ENCODE measurements at regions not wholly inside any gene's neighbourhood (a gene's known extent, or its start where the extent isn't known, plus 50 kb on each side); places are given as distances from the start of the nearest gene placed in this dataset.

GRCh38 chr9:11902610-11903009 lies 790.6 kb upstream of the TYRP1 start:
- POLR2A ChIA-PET: interaction anchor here (0.6 kb wide), 1 partner anchor 166 kb away, joined by 3 read pairs; no protein-coding TSS in a partner anchor
- no peaks in the 10 kb centered on the region for H3K27me3 ChIP-seq (ENCODE audit: control insufficient read depth, insufficient read depth, low read length)
- no peak for DNase-seq (ENCODE audit: low read depth, low spot score)
- no peak overlapping the region for H3K27ac ChIP-seq (ENCODE audit: low read depth, low read length)
- no peak overlapping the region for H3K4me3 ChIP-seq (ENCODE audit: low read depth, low read length)
- TF ChIP-seq CTCF (IDR thresholded peaks at IDR 0.05; ENCODE audit: low read depth, low read length): no peak
- CTCF ChIA-PET: no interaction called here
- no peaks in the 10 kb centered on the region for H3K9me3 ChIP-seq (ENCODE audit: control insufficient read depth, insufficient read depth, low read length)

GRCh38 chr9:11915699-11916098 lies 777.5 kb upstream of the TYRP1 start:
- CTCF ChIA-PET: no interaction called here
- DNase-seq (ENCODE audit: low read depth, low spot score): no peak
- H3K27me3 ChIP-seq (ENCODE audit: control insufficient read depth, insufficient read depth, low read length): no peaks in the 10 kb centered on the region
- no peak overlapping the region for H3K27ac ChIP-seq (ENCODE audit: low read depth, low read length)
- peaks cover 14% of the 10 kb centered on the region for H3K9me3 ChIP-seq (ENCODE audit: control insufficient read depth, insufficient read depth, low read length)
- POLR2A ChIA-PET: no interaction called here
- no peak for TF ChIP-seq CTCF (IDR thresholded peaks at IDR 0.05; ENCODE audit: low read depth, low read length)
- H3K4me3 ChIP-seq (ENCODE audit: low read depth, low read length): no peak overlapping the region

- no peak for DNase-seq (ENCODE audit: low read depth, low spot score)
- H3K27ac ChIP-seq (ENCODE audit: low read depth, low read length): no peak overlapping the region
- ChIA-PET POLR2A (no interaction called here), CTCF (no interaction called here)
- TF ChIP-seq CTCF (IDR thresholded peaks at IDR 0.05; ENCODE audit: low read depth, low read length): no peak
- no peaks in the 10 kb centered on the region for H3K27me3 ChIP-seq (ENCODE audit: control insufficient read depth, insufficient read depth, low read length)
- no peak overlapping the region for H3K4me3 ChIP-seq (ENCODE audit: low read depth, low read length)
- peaks cover 8% of the 10 kb centered on the region for H3K9me3 ChIP-seq (ENCODE audit: control insufficient read depth, insufficient read depth, low read length)
Observed at GRCh38 chr9:11928871-11929321, 764.3 kb upstream of the TYRP1 start.

- DNase-seq (ENCODE audit: low read depth, low spot score): no peak
- Histone ChIP-seq H3K27ac (ENCODE audit: low read depth, low read length) (no peak overlapping the region), H3K4me3 (ENCODE audit: low read depth, low read length) (no peak overlapping the region), H3K27me3 (ENCODE audit: control insufficient read depth, insufficient read depth, low read length) (no peaks in the 10 kb centered on the region), H3K9me3 (ENCODE audit: control insufficient read depth, insufficient read depth, low read length) (peaks cover 11% of the 10 kb centered on the region)
- POLR2A ChIA-PET: no interaction called here
- CTCF ChIA-PET: no interaction called here
- no peak for TF ChIP-seq CTCF (IDR thresholded peaks at IDR 0.05; ENCODE audit: low read depth, low read length)
Observed at GRCh38 chr9:11931109-11931508, 762.1 kb upstream of the TYRP1 start.

GRCh38 chr9:11931751-11932150 lies 761.4 kb upstream of the TYRP1 start:
- TF ChIP-seq CTCF (IDR thresholded peaks at IDR 0.05; ENCODE audit: low read depth, low read length): no peak
- ChIA-PET POLR2A (no interaction called here), CTCF (no interaction called here)
- peaks cover 11% of the 10 kb centered on the region for H3K9me3 ChIP-seq (ENCODE audit: control insufficient read depth, insufficient read depth, low read length)
- no peak overlapping the region for H3K27ac ChIP-seq (ENCODE audit: low read depth, low read length)
- DNase-seq (ENCODE audit: low read depth, low spot score): no peak
- no peaks in the 10 kb centered on the region for H3K27me3 ChIP-seq (ENCODE audit: control insufficient read depth, insufficient read depth, low read length)
- no peak overlapping the region for H3K4me3 ChIP-seq (ENCODE audit: low read depth, low read length)
